ENCODE measurements at regions not wholly inside any gene's neighbourhood (a gene's known extent, or its start where the extent isn't known, plus 50 kb on each side); places are given as distances from the start of the nearest gene placed in this dataset.

GRCh38 chr14:101115652-101116051, 212.1 kb upstream of the RTL1 start:
- H3K4me3 ChIP-seq (ENCODE audit: low read depth, low read length), result no peak overlapping the region
- no peak for TF ChIP-seq CTCF (IDR thresholded peaks at IDR 0.05; ENCODE audit: low read depth, low read length)

GRCh38 chr14:101116065-101116464, 212.5 kb upstream of the RTL1 start:
- TF ChIP-seq CTCF (IDR thresholded peaks at IDR 0.05; ENCODE audit: low read depth, low read length), result no peak
- H3K4me3 ChIP-seq (ENCODE audit: low read depth, low read length), result no peak overlapping the region

- no peak for TF ChIP-seq CTCF (IDR thresholded peaks at IDR 0.05; ENCODE audit: low read depth, low read length)
- H3K4me3 ChIP-seq (ENCODE audit: low read depth, low read length), result no peak overlapping the region
Measured at GRCh38 chr14:101116486-101117130, 213.1 kb upstream of the RTL1 start.

- no peak for TF ChIP-seq CTCF (IDR thresholded peaks at IDR 0.05; ENCODE audit: low read depth, low read length)
- no peak overlapping the region for H3K4me3 ChIP-seq (ENCODE audit: low read depth, low read length)
Measured at GRCh38 chr14:101117543-101117942, 214.0 kb upstream of the RTL1 start.

- no peak for TF ChIP-seq CTCF (IDR thresholded peaks at IDR 0.05; ENCODE audit: low read depth, low read length)
- no peak overlapping the region for H3K4me3 ChIP-seq (ENCODE audit: low read depth, low read length)
Measured at GRCh38 chr14:101118233-101118632, 214.7 kb upstream of the RTL1 start.

GRCh38 chr14:101118746-101119591, 215.4 kb upstream of the RTL1 start:
- no peak overlapping the region for H3K4me3 ChIP-seq (ENCODE audit: low read depth, low read length)
- no peak for TF ChIP-seq CTCF (IDR thresholded peaks at IDR 0.05; ENCODE audit: low read depth, low read length)
